SU-DHL-6 (cell line): ENCODE measurements at regions not wholly inside any gene's neighbourhood (a gene's known extent, or its start where the extent isn't known, plus 50 kb on each side); places are given as distances from the start of the nearest gene placed in this dataset.

Experiments
- H2AFZ ChIP-seq: fragments of 200-600 bp; sonication (generic); 2 replicates; pipeline ENCODE4 v1.6.1; 2014; ENCODE audit warnings: low read depth, mild to moderate bottlenecking, moderate library complexity, mixed read lengths, antibody characterized with exemption, low read length; ENCODE audit not compliant: severe bottlenecking
- H3F3A ChIP-seq: fragments of 200-600 bp; shearing (Covaris generic); 2 replicates; pipeline ENCODE4 v1.6.0; 2016; ENCODE audit warnings: antibody characterized with exemption, mild to moderate bottlenecking; ENCODE audit not compliant: insufficient read depth
- H3K27ac ChIP-seq: fragments of 200-600 bp; sonication (generic); 2 replicates; pipeline ENCODE4 v1.5.1; 2016; ENCODE audit warnings: low read depth, mild to moderate bottlenecking, low read length, moderate library complexity, mixed read lengths
- H3K27me3 ChIP-seq: fragments of 200-600 bp; sonication (generic), shearing (Covaris generic); 2 replicates; pipeline ENCODE4 v1.6.0; 2014; ENCODE audit warnings: mild to moderate bottlenecking, low read length
- H3K36me3 ChIP-seq: fragments of 200-600 bp; sonication (generic); 2 replicates; pipeline ENCODE4 v1.6.1; 2014; ENCODE audit warnings: mild to moderate bottlenecking, low read length, mixed read lengths
- H3K4me2 ChIP-seq: fragments of 300-600, 200-600 bp; shearing (Covaris generic), sonication (generic); 2 replicates; pipeline ENCODE4 v1.6.0; 2014; ENCODE audit warnings: low read length, low read depth, mild to moderate bottlenecking; ENCODE audit not compliant: poor library complexity, severe bottlenecking
- H3K4me3 ChIP-seq: fragments of 200-600 bp; sonication (generic); 2 replicates; pipeline ENCODE4 v1.5.1; 2014; ENCODE audit warnings: antibody characterized with exemption, low read length, mild to moderate bottlenecking, mixed read lengths; ENCODE audit not compliant: insufficient read depth, poor library complexity, severe bottlenecking
- H3K79me2 ChIP-seq: fragments of 200-600 bp; sonication (generic); 2 replicates; pipeline ENCODE4 v1.6.1; 2014; ENCODE audit warnings: mild to moderate bottlenecking, low read length, moderate library complexity; ENCODE audit not compliant: insufficient read depth
- H3K9ac ChIP-seq: fragments of 200-600 bp; sonication (generic); 2 replicates; pipeline ENCODE4 v1.7.0; 2014; ENCODE audit warnings: mild to moderate bottlenecking, low read length
- H3K9me2 ChIP-seq: fragments of 200-600 bp; sonication (generic); replicated peaks from 2 replicates; pipeline ENCODE4 v1.6.1; 2014; ENCODE audit warnings: low read length; ENCODE audit not compliant: insufficient read depth
- H3K9me3 ChIP-seq: fragments of 200-600 bp; sonication (generic); 2 replicates; pipeline ENCODE4 v1.6.1; 2014; ENCODE audit warnings: low read length, mixed read lengths; ENCODE audit not compliant: insufficient read depth
- H4K20me1 ChIP-seq: fragments of 200-600 bp; sonication (generic); 2 replicates; pipeline ENCODE4 v1.6.1; 2014; ENCODE audit warnings: low read depth, mild to moderate bottlenecking, antibody characterized with exemption, low read length, moderate library complexity, mixed read lengths
- EZH2phosphoT487 ChIP-seq: fragments of 200-600 bp; sonication (generic), shearing (Covaris generic); conservative IDR thresholded peaks from 2 replicates; pipeline ENCODE4 v1.6.1; 2018; ENCODE audit warnings: mild to moderate bottlenecking, antibody characterized with exemption, low read length, moderate library complexity, mixed read lengths
- TF ChIP-seq, protein P1 (sequence below): fragments of 200-600 bp; sonication (generic); IDR thresholded peaks from one replicate; pipeline ENCODE4 v1.5.1; 2017; ENCODE audit warnings: antibody characterized with exemption, mild to moderate bottlenecking, low read length, moderate library complexity; ENCODE audit not compliant: insufficient read depth, poor library complexity, severe bottlenecking

DNA sequence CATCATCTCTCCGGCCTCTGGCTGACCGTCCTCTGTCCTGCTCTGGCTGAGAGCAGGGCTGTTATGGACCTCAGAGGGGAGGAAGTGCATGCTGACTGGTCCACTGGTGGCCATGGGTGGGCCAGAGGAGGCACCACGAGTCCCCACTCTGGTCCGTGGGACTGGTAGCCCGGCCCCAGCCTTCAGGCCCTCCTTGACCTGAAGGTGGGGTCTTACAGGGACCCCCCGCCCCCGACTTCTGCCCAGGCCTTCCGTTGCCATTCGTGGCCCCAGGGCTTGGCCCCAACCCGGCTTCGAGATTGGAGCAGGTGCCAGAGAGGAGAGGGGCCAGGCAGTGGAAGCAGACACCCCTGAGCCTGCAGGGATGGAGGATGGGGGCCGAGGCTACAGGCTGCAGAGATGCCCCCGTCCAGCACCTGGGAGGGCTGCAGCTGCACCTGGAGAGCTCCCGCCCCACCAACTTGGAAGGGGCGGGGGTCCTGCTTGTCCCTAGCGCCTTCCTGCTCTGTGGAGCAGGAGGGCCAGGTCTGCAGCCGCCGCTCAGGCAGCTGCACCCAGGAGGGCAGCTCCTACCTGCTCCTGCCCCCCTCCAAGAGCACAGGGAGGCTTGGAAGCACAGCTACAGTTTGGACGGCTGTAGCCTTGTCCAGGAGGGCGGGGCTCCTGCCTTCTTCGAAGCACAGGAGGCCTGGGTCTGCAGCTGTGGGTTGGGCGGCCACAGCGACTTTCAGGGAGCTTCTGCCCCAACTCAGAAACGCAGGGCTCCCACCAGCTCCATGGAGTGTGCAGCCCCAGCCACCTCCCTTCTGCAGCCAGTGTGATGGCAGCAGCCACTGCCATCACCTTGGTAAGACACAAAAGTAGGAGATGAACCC is 142.5 kb downstream of the KLF13 start:
- H3K9ac ChIP-seq, result no peak overlapping the region
- no peaks in the 10 kb centered on the region for H3K79me2 ChIP-seq
- no peaks in the 10 kb centered on the region for H3K36me3 ChIP-seq
- H3F3A ChIP-seq, result no peaks in the 10 kb centered on the region
- H3K9me3 ChIP-seq, result no peaks in the 10 kb centered on the region
- TF ChIP-seq EZH2phosphoT487, result no peak
- TF ChIP-seq, protein P1, sequence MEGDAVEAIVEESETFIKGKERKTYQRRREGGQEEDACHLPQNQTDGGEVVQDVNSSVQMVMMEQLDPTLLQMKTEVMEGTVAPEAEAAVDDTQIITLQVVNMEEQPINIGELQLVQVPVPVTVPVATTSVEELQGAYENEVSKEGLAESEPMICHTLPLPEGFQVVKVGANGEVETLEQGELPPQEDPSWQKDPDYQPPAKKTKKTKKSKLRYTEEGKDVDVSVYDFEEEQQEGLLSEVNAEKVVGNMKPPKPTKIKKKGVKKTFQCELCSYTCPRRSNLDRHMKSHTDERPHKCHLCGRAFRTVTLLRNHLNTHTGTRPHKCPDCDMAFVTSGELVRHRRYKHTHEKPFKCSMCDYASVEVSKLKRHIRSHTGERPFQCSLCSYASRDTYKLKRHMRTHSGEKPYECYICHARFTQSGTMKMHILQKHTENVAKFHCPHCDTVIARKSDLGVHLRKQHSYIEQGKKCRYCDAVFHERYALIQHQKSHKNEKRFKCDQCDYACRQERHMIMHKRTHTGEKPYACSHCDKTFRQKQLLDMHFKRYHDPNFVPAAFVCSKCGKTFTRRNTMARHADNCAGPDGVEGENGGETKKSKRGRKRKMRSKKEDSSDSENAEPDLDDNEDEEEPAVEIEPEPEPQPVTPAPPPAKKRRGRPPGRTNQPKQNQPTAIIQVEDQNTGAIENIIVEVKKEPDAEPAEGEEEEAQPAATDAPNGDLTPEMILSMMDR, result no peak
- no peak overlapping the region for H2AFZ ChIP-seq
- H3K27ac ChIP-seq, result no peak overlapping the region
- no peaks in the 10 kb centered on the region for H3K9me2 ChIP-seq
- H3K4me3 ChIP-seq, result no peak overlapping the region
- H3K4me2 ChIP-seq, result no peak overlapping the region
- no peaks in the 10 kb centered on the region for H4K20me1 ChIP-seq
- H3K27me3 ChIP-seq, result no peaks in the 10 kb centered on the region

DNA sequence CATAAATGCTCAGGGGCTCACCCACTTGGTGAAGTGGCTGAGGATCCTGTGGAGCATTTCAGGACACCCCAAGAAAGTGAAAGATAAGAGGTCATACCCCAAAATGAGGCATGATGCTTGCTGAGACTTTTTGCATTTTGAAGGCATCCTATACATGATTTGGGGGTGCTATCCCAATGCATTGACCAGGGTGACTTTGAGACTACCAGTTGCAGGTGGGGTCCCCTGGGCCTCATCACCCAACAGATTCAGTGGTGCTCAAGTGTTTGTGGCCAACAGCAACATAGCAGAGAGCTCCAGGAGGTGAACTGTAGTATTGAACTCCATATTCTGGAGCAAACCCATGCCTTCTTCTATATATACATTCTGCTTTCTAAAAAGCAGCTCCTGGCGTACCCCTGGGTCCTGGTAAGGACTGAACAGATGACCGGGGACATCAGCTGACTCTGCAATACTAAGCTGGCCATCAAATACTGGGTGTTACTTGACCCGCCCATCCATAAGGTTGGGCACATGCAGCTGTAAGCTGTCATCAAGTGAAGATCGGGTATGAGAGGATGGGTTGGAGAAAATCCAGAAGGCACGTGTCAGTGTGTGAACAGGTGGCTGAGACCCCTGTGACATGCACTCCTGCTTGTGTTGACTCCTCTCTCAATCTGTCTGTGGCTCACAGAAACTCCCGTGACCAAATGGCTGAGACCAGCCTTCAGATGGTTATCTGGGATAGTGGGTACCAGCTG is 143.3 kb downstream of the KLF13 start:
- no peaks in the 10 kb centered on the region for H3K79me2 ChIP-seq
- H3K27ac ChIP-seq, result no peak overlapping the region
- no peak overlapping the region for H3K4me3 ChIP-seq
- no peak overlapping the region for H2AFZ ChIP-seq
- H3K9me3 ChIP-seq, result no peaks in the 10 kb centered on the region
- no peak overlapping the region for H3K9ac ChIP-seq
- H3K9me2 ChIP-seq, result no peaks in the 10 kb centered on the region
- H3K27me3 ChIP-seq, result no peaks in the 10 kb centered on the region
- no peaks in the 10 kb centered on the region for H3F3A ChIP-seq
- no peaks in the 10 kb centered on the region for H4K20me1 ChIP-seq
- no peak for TF ChIP-seq EZH2phosphoT487
- no peak overlapping the region for H3K4me2 ChIP-seq
- H3K36me3 ChIP-seq, result no peaks in the 10 kb centered on the region

DNA sequence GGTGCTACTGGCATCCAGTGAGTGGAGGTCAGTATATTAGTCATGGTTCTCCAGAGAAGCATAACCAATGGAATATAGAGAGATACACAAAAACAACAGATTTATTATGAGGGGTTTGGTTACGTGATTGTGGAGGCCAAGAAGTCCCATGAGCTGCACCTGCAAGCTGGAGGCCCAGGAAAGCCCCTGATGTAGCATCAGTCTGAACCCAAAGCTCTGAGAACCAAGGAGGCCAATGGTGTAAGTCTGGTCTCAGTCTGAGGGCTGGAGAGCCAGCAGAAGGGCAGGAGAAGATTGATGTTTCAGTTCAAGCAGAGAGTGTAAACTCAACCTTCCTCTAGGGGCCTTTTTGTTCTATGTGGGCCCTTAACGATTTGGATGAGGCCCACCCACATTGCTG is 144.1 kb downstream of the KLF13 start:
- Histone ChIP-seq H3K79me2 (no peaks in the 10 kb centered on the region), H3K4me3 (no peak overlapping the region), H3K27me3 (no peaks in the 10 kb centered on the region), H2AFZ (no peak overlapping the region), H3K9me3 (no peaks in the 10 kb centered on the region), H3K9ac (no peak overlapping the region), H3F3A (no peaks in the 10 kb centered on the region), H3K9me2 (no peaks in the 10 kb centered on the region), H4K20me1 (no peaks in the 10 kb centered on the region), H3K36me3 (no peaks in the 10 kb centered on the region), H3K4me2 (no peak overlapping the region), H3K27ac (no peak overlapping the region)
- TF ChIP-seq EZH2phosphoT487, result no peak
- TF ChIP-seq, protein P1, result no peak
